HFF-Myc (cell line): ENCODE measurements at regions not wholly inside any gene's neighbourhood (a gene's known extent, or its start where the extent isn't known, plus 50 kb on each side); places are given as distances from the start of the nearest gene placed in this dataset.
"Not testable (repeated sequence)": the region's sequence is repeated elsewhere in the genome, so short reads cannot be mapped to it uniquely, and the experiment has no call there.

Experiments
- DNase-seq: peaks from one replicate; pipeline ENCODE4 v3.0.0-alpha.2; 2011; ENCODE audit warnings: low read depth; ENCODE audit errors: extremely low read depth
- H3K4me3 ChIP-seq: replicated peaks from 2 replicates; pipeline ENCODE4 v1.5.1; 2011; ENCODE audit warnings: low read depth, mild to moderate bottlenecking, control low read depth, low read length
- CTCF ChIP-seq: IDR thresholded peaks from 2 replicates; pipeline ENCODE4 v1.5.1; 2012; ENCODE audit warnings: mild to moderate bottlenecking, low read depth, low read length, control low read depth; ENCODE audit errors: missing control alignments

- DNase-seq = no peak
- no peak overlapping the region for H3K4me3 ChIP-seq
- TF ChIP-seq CTCF = no peak
These were observed 105.5 kb downstream of the MRPL14 start for GRCh38 chr6:44021589-44022295.

GRCh38 chr6:44020664-44021425, 106.4 kb downstream of the MRPL14 start:
- H3K4me3 ChIP-seq = no peak overlapping the region
- no peak for DNase-seq
- no peak for TF ChIP-seq CTCF

DNA sequence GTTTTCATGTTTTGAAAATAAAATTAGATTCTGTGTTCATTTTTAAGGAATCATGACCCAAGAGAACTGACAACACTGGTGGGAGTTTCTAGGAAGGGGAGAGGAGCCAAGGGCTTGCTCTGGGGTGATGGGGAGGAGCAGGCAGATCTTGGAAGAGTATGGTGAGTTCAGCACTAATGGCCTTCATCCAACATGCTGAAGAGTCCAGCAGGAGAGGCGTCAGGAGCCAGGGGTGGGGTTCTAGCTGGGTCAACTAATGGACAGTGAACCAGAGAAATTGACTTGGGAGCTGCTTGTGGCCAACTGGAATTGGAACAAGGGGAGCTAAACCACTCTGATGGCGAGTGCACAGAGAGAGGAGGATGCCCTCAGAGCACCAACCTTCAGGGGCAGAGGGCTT, 107.1 kb downstream of the MRPL14 start:
- no peak for TF ChIP-seq CTCF
- no peak for DNase-seq
- no peak overlapping the region for H3K4me3 ChIP-seq

GRCh38 chr6:44017307-44017706, 109.9 kb downstream of the MRPL14 start:
- not testable (repeated sequence) for H3K4me3 ChIP-seq, DNase-seq

GRCh38 chr6:44016131-44016870, 111.0 kb downstream of the MRPL14 start:
- DNase-seq = no peak
- TF ChIP-seq CTCF = no peak
- no peak overlapping the region for H3K4me3 ChIP-seq

DNA sequence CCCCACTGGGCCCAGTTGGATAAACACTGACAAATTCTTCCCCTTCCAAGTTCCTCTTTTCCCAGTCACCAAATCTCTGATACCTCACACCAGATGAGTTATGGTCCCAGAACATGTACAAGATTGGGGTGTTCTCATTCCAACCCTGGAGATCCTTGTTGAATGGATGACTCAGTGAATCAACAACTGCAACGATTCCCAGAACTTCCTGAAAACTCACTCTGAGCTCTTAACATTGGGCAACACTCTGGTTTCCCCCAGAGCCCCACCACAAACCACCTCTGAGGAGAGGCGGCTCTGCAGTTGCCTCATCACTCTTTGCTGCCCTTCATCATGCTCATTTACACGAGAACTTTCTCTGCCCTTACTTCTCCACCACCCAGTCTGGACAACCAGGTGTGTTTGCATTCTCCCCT, 115.2 kb downstream of the MRPL14 start:
- no peak for TF ChIP-seq CTCF
- no peak overlapping the region for H3K4me3 ChIP-seq
- no peak for DNase-seq

DNA sequence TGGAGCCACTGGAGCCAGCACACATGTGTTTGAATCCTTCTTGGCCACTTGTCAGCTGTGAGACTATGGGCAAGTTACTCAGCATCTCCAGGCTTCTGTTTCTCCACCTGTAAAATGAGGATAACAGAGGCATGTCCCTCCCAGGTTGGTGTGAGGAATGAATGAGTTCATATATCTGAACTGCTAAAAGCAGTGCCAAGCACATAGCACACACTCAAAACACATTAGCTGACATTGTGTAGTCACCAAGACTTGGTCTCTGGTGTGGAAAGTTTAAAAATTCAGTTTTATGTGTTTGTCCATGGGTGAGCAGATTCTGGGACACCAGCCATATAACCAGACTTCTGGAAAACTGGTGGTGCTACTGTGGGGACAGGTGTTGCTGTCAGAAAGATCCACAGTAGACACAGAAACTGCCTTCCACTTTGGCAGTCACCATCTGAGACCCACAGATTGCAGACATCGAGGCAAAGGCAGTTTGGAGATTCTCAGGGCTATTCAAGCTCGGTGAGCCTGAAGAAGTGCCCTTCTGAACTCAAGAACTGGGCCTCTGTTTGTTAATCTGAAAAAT, 115.8 kb downstream of the MRPL14 start:
- no peak overlapping the region for H3K4me3 ChIP-seq
- no peak for DNase-seq
- TF ChIP-seq CTCF = no peak
